HG03045 (cell line): ENCODE measurements at regions not wholly inside any gene's neighbourhood (a gene's known extent, or its start where the extent isn't known, plus 50 kb on each side); places are given as distances from the start of the nearest gene placed in this dataset.
A peak's percentile ranks its signal among the peaks of the same experiment; 100 is the strongest.

Source experiments
- ATAC-seq: cut with Tn5 transposase; IDR thresholded peaks from one replicate; pipeline ENCODE4 v1.9.1; 2021; ENCODE audit warnings: mild to moderate bottlenecking, moderate library complexity; ENCODE audit not compliant: unreplicated experiment

DNA sequence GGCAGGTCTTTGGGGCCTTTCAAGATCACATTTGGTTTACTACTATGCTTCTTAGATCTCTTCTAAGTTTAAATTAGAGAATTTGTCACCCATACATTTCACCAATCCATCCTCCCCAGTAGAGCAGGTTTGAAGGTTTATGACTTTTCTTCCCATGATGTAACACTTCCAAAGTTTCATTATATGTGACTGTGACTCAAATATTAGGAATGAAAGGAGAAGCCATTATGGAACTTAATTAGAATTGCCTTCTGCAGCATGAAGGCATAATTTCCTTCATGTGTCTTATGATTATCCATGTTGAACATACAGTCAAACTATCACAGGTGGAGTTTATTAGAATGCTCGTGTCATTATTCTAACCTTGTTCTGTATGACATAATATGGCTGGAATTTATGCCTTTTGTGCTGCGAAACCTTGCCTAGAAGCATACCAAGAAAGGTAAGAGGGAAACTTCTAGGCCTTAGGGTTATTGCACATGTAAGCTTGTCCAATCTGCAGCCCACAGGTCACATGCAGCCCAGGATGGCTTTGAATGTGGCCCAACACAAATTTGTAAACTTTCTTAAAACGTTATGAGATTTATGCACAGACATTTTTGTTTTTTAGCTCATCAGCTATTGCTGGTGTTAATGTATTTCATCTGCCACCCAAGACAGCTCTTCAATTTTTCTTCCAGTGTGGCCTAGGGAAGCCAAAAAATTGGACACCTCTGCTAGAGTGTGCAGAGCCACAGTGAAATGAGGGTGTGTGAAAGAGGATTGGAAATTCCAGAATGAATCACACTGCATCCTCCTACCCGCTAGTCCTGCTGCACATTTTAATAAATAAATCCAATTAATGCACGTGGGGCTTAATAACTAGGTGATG is 133.6 kb downstream of the TMEM26 start:
- ATAC-seq: no peak

DNA sequence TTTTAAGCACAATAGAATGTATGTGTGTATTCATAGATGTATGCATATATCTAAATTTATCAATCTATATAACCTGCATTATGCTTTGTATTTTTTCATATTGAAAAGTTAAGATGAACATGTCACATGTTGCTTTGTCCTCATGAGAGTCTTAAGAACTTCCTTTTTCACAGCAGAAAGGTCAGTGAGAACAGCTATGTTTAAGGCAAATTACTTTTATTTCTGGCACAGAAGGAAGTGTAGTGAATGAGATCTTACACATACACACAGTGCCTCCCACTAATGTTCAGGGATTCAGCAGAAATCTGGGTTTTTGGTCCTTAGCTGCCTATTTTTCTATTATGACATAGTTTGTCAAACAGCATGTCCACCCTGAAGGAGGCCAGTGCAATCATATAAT is 134.8 kb downstream of the TMEM26 start:
- ATAC-seq: no peak

DNA sequence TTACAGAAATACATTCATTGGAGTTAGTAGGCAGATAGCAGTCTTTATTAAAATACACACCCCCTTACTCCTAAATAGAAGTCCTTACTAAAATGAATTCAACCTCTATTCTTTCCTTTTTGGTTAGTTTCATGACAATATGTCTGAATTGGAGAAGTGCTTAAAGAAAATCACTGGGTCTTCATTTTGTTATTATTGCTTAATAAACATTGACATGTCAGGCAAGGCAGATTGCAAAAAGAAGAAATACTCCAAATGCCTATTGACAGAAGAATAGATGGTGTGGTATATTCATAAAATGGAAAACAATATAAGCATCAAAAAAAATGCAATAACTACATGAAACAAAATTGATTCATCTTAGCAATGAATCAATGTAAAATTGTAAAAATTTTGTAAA is 135.5 kb downstream of the TMEM26 start:
- ATAC-seq: no peak

DNA sequence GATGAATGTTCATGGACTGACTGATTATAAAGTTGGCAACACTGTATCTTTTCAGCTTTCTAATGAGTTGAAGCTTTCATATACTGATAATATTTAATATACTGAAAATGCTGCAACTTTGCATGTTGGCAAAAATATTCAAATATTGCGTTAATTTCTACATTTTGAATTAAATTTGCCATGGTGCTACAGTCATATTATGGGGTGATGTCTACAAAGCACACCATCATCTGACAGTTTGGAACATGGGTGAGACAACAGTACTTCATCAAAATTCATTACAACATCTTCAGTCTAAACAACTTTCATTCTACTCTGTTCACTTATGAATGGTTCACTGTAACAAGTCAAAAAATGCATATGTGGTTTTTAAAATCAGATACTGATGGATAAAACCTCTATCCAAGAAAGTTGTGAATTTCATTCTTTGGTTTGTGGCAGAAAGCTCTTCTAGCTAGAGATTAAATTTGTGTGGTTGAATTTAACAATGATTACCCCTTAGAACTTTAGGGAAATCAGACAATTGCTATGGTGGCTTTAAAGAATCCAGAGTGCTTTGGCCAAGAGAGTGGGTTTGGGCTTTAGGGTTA is 136.4 kb downstream of the TMEM26 start:
- ATAC-seq: no peak

DNA sequence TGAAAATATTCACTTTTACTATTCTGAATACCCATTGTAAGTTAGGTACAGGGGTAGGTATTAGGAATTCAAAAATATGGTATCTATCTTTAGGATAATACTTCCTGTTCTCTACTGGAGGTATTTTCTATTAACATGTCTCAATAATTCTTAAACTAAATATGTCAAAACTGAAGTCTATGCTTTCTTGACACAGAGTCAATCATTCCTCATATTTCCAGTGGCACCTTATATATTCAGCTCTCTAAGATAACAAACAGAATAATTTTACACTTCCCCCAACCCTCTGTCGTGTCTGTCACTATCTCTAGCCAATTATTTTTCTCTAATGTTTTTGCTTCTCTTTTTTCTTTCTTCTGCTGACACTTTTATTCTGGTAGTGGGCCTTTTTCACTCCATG is 138.9 kb downstream of the TMEM26 start:
- ATAC-seq: no peak

DNA sequence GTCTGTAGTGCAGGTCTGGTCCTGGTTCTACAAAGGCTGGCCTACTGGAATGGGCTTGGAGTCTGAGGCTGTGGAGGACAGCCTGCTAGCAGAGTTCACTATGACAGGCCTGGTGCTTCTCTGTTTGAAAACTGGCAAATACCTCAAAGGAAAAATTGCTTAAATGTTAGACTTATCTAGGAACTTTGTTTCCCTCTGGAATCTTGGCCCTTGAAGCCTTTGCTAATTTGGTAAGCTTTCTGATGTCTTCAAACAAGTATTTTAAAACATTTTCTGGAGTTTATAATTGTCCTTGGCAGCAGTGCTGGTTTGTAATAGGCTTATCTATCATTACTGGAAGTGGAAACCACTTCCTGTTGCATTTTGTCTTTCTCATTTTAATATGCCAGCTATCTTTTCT is 139.7 kb downstream of the TMEM26 start:
- ATAC-seq: no peak

DNA sequence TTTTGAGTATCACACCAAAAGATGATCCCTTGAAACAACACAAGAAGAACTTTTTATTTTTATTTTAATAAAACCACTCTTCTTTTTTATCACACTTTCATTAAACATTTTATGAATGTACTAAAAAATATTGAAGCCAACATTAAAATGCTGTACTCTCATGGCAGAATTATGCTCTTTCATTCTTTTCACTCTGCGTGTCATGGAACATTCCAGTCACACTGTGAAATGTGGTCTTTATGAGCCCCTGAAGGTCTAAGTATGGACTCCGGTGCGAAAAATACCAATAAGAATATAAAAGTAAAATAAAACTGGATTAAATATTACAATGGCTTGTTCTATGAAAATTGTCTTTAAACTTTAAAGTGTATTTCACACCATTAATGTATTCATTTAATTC is 148.4 kb downstream of the TMEM26 start:
- ATAC-seq: no peak

DNA sequence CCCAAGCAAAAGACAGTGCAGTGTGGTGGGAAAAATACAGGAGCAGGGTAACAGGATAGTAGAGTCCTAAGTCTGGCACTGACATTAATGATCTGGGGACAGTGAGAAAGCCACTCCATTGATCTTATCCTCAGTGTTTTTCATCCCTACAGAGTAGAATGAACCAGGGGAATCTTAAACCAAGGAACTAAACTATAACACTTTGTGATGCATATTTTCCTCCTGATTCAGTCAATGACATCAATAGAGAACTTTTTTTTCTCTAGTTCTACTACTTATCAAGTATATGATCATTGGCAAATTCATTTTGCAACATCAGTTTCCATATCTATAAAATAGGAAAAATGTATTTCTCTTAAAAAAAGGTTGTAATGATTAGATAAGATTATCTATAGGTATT is 151.1 kb downstream of the TMEM26 start:
- ATAC-seq: no peak

DNA sequence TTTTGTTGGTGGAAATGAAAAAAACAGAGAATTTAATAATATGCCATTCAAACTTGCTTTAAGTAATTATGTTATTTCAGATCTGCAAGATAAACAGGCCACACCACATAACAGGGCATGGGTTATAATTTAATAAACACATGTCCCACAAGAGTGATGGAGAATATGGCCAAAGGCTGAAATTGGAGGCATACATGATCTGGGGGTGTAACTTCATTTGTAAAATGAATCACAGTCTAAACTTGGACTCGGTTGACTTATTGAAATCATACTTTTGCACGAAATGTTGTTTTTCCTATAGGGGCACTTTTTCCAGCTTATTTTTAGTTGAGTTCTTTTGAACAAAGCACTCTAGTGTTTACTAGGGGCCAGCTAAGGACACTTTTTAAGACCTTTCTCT is 151.6 kb downstream of the TMEM26 start:
- ATAC-seq: no peak

DNA sequence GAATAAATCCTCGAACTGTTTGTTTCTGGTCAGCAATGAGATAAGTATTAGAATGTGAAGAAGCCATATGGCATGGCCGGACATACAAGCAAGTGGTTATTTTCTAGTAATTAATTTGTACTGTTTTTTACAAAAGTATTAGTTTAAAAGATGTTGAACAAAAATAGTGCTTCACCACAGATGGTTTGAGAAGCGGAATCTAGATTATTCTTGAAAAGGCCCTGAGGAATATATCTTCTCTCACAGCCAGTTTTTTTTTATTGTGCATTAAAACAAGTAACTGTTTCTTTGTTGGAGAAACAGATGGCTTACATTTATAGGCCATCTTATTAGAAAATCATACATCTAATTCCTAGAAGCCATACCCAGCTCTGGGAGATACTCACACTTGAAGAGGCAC is 153.3 kb downstream of the TMEM26 start:
- no peak for ATAC-seq

DNA sequence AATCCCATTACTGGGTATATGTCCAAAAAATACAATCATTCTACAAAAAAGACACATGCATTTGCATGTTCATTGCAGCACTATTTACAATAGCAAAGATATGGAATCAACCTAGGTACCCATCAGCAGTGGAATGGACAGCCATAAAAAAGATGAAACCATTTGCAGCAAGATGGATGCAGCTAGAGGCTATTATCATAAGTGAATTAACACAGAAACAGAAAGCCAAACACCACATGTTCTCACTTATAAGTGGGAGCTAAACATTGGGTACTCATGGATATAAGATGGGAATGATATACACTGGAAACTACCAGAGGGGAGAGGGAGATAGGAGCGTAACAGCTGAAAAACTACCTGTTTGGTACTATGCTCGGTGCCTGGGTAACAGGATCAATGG is 154.0 kb downstream of the TMEM26 start:
- ATAC-seq: no peak

DNA sequence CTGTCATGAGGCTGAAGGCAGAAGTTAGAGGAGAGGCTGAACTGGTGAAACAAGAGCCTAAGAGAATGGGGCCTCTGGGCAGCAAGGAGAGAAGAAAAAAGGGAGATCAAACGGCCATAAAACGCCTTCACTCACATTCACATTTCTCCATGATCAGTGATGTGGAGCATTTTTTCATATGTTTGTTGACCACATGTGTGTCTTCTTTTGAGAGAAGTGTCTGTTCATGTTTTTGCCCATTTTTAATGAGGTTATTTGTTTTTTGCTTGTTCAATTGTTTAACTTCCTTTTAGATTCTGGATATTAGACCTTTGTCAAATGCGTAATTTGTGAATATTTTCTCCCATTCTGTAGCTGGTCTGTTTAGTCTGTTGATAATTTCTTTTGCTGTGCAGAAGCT is 155.0 kb downstream of the TMEM26 start:
- ATAC-seq: no peak

DNA sequence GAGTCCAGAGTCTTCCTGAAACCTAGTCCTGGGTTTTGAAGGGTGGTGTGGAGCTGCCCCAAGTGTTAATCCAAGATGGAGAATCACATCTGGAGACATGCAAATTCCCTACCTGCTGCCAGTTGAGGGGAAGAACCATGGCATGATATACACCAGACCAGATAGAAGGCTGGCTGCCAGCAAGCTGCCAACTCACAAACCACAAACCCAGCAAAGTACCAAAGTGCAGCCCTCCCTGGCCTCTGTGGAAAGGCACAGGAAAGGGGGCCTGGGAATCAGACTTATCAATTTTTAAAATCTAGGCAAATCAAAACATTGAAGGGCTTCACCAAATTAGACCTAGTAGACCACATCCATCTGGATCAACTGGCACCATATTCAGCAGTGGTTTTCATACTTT is 157.0 kb downstream of the TMEM26 start:
- no peak for ATAC-seq

DNA sequence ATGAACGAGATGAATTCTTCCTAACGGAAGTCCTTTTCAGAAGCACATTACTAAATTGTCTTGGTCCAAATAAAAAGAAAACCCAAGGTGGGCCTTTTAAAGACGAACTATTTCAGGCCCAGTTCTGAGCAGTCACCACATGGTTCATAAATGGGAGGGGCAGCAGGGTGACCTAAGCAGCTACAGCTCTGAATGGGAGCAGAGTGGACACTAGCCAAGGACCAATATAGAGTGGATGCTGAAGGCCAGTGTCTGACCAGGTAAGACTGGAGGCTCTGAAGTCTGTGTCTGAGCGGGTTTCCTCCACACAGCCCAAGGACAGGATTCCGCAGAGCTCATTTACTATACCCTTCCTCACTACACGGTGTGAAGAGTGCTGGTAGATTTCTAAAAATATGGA is 159.1 kb downstream of the TMEM26 start:
- no peak for ATAC-seq

DNA sequence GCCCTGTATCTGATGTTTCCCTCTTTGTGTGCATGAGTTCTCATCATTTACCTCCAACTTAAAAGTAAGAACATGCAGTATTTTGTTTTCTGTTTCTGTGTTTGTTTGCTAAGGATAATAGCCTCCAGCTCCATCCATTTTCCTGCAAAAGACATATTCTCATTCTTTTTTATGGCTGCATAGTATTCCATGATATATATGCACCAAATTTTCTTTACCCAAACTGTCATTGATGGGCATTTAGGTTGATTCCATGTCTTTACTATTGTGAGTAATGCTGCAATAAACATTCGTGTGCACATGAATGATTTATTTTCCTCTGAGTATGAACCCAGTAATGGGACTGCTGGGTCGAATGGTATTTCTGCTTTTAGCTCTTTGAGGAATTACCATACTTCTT is 163.4 kb downstream of the TMEM26 start:
- no peak for ATAC-seq

DNA sequence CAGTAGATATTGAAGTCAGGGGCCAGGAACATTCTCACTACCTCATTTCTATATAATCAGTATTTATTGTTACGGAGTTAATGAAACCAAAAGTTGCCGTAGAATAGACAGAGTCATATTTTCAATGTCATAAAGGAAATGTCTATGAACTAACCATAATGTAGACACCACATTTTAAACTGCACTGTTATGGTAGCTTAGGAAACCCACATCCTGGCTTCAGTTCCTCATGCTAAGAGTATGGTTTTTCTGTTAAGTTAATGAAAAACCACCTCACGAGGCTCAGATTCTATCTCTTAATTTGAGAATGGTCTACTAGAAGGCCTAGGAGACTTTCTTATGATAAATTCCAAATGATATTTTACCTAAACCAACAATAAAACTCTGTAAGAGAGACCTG is 166.5 kb downstream of the TMEM26 start:
- ATAC-seq: peak; percentile 100

DNA sequence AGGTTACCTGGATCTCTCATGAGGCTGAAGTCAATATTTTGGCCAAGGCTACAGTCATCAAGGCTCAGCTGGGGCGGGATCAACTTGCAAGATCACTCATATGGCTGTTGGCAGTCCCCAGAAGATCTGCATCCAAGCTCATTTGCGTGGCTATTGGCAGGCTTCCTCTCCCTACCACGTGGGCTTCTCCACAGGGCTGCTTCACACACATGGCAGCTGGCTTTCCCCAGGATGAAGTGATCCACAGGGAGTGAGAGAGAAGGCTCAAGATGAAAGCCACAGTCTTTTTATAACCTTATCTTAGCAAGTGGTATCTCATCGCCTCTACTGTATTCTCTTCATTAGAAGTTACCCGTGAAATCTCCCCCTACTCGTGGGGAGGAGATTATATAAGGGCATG is 167.4 kb downstream of the TMEM26 start:
- ATAC-seq: no peak

DNA sequence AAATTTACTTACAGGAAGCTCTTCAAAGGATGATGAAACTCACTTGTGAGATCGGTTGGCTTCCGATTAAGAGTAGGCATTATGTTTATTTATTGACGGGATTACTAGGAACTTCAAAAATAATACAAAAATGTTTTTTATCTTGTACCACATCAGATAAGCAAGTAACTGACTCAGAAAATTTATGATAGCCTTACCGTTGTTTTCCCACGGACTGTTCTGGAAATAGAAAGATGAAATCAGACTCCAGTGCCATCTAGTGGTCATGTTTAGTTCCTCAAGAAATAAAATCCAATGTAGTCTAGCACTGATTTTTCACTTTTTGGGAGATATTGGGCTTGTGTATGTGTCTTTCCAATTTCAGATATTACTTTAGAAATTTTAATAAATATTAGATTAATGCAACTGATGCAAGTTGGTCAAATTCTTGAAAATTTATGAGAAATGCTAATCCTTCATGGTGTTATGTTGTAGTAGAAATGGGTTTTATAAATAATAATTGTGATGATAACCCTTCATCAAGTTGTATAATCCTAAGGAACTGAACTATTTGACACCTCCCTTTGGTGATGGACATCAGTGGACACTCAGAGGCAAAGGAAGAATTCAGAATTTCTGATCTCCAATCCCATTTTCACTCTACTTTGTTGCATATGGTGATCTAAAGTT is 168.8 kb downstream of the TMEM26 start:
- no peak for ATAC-seq

DNA sequence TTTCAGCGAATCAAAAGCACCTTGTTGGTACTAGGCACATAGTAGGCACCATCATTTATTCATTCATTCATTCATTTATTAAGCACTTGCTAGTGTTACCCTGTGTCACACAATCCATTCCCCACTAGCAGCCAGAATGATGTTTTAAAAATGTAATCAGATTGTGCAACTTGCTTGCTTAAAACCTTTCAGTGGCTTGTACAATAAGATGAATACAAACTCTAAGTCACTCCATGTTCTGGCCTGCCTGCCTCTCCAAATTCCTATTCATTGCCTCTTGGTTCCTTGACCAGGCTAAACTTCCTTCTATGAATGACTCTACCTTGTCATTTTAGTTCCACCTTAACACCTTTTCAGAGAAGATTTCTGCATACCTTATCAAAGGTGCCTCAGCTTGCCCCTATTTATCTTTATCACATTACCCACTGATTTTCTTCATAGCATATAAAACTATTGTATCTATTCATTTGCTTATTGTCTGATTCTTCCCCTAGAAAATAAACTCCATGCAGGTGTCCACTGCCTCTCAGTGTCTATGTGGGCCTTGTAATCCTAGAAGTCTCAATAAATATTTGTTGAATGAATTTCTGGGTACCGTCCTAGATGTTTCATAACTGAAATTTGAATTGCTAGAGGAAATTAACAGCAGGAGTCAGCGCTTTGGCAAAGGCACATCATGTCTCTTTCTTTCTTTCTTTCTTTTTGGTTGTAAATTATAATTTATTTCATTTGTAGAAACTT is 169.5 kb downstream of the TMEM26 start:
- ATAC-seq: no peak

DNA sequence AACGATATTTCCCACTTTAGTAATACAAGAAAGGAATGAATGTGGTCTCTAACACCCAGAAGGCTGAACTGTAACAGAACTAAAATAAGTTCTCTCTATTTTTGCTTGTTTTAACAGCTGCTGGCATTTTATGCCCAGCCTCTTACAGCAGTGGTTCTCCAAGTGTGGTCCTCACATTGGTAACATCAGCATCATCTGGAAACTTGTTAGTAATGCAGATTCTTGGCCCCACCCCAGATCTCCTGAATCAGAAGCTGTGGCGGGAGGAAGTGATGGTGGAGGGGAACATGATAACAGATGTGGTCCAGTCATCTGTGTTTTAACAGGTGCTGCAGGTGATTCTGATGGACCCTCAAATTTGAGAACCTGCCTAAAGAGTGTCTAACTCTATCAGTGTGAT is 170.1 kb downstream of the TMEM26 start:
- ATAC-seq: no peak

DNA sequence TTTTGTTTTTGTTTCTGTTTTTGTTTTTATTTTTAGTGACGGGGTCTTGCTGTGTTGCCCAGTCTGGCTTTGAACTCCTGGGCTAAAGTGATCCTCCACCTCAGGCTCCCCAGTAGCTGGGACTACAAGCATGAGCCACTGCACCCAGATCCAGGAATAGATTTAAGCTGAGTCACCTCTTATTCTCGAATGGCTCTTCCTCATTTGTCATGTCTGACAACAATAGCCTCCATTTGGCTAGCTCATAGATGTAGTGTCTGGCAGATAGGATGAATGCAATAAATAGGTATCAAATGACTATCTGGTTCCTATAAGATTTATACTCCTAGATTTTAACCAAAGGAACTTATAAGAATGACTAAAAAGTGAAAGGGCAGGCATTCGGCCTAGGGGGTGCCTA is 172.9 kb downstream of the TMEM26 start:
- ATAC-seq: no peak

DNA sequence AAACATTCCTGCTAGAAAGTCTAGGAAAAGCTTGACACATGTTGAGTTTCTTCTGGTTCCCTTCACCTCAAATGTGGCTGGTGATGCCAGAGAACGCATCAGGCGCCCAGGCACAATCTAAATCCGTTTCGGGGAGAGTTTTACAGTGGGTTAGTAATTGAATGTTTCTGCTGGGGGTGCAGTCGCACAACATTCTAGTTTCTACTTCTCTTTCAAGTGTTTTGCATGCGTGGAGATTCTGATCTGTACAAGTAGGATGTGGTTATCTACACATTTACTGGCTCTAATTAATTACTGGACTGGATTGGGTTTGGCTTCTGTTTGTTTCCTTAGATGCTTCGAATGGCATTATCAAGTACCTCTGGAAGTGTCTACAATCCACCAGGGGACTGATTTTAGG is 173.8 kb downstream of the TMEM26 start:
- no peak for ATAC-seq
